ENCODE measurements at regions not wholly inside any gene's neighbourhood (a gene's known extent, or its start where the extent isn't known, plus 50 kb on each side); places are given as distances from the start of the nearest gene placed in this dataset.
A peak's percentile ranks its signal among the peaks of the same experiment; 100 is the strongest.
"Not testable (repeated sequence)": the region's sequence is repeated elsewhere in the genome, so short reads cannot be mapped to it uniquely, and the experiment has no call there.

- TF ChIP-seq CTCF (IDR thresholded peaks at IDR 0.05; ENCODE audit: partially characterized antibody, unreplicated experiment): peak; percentile 73
- DNase-seq: peak; percentile 64
- Mint-ChIP-seq H3K4me1 (ENCODE audit: low read depth, unreplicated experiment) (no peaks in the 10 kb centered on the region), H3K36me3 (ENCODE audit: unreplicated experiment) (no peaks in the 10 kb centered on the region), H3K9me3 (ENCODE audit: unreplicated experiment) (no peaks in the 10 kb centered on the region), H3K4me3 (ENCODE audit: unreplicated experiment) (no peak overlapping the region), H3K27ac (ENCODE audit: unreplicated experiment) (no peak overlapping the region), H3K27me3 (ENCODE audit: unreplicated experiment) (no peaks in the 10 kb centered on the region)
Measured at GRCh38 chr2:113370478-113371091, 66.9 kb upstream of the ZNG1B start.

- Mint-ChIP-seq H3K27me3 (ENCODE audit: unreplicated experiment) (no peaks in the 10 kb centered on the region), H3K4me3 (ENCODE audit: unreplicated experiment) (no peak overlapping the region), H3K4me1 (ENCODE audit: low read depth, unreplicated experiment) (no peaks in the 10 kb centered on the region), H3K27ac (ENCODE audit: unreplicated experiment) (no peak overlapping the region), H3K9me3 (ENCODE audit: unreplicated experiment) (no peaks in the 10 kb centered on the region), H3K36me3 (ENCODE audit: unreplicated experiment) (no peaks in the 10 kb centered on the region)
- DNase-seq: no peak
- no peak for TF ChIP-seq CTCF (IDR thresholded peaks at IDR 0.05; ENCODE audit: partially characterized antibody, unreplicated experiment)
Measured at GRCh38 chr2:113370030-113370429, 67.5 kb upstream of the ZNG1B start.

- H3K36me3 Mint-ChIP-seq (ENCODE audit: unreplicated experiment); DNase-seq; H3K4me1 Mint-ChIP-seq (ENCODE audit: low read depth, unreplicated experiment); H3K27ac Mint-ChIP-seq (ENCODE audit: unreplicated experiment); H3K27me3 Mint-ChIP-seq (ENCODE audit: unreplicated experiment); H3K9me3 Mint-ChIP-seq (ENCODE audit: unreplicated experiment); H3K4me3 Mint-ChIP-seq (ENCODE audit: unreplicated experiment): not testable (repeated sequence)
Measured at GRCh38 chr2:113368581-113368980, 68.9 kb upstream of the ZNG1B start.

- H3K4me1 Mint-ChIP-seq (ENCODE audit: low read depth, unreplicated experiment); H3K36me3 Mint-ChIP-seq (ENCODE audit: unreplicated experiment); H3K4me3 Mint-ChIP-seq (ENCODE audit: unreplicated experiment); H3K9me3 Mint-ChIP-seq (ENCODE audit: unreplicated experiment); H3K27ac Mint-ChIP-seq (ENCODE audit: unreplicated experiment); H3K27me3 Mint-ChIP-seq (ENCODE audit: unreplicated experiment); DNase-seq: not testable (repeated sequence)
Measured at GRCh38 chr2:113366821-113367220, 70.7 kb upstream of the ZNG1B start.

- H3K4me1 Mint-ChIP-seq (ENCODE audit: low read depth, unreplicated experiment); H3K27ac Mint-ChIP-seq (ENCODE audit: unreplicated experiment); H3K4me3 Mint-ChIP-seq (ENCODE audit: unreplicated experiment); H3K36me3 Mint-ChIP-seq (ENCODE audit: unreplicated experiment); H3K27me3 Mint-ChIP-seq (ENCODE audit: unreplicated experiment); DNase-seq; H3K9me3 Mint-ChIP-seq (ENCODE audit: unreplicated experiment): not testable (repeated sequence)
Measured at GRCh38 chr2:113365791-113366190, 71.7 kb upstream of the ZNG1B start.

- H3K36me3 Mint-ChIP-seq (ENCODE audit: unreplicated experiment); H3K27me3 Mint-ChIP-seq (ENCODE audit: unreplicated experiment); H3K27ac Mint-ChIP-seq (ENCODE audit: unreplicated experiment); DNase-seq; H3K4me1 Mint-ChIP-seq (ENCODE audit: low read depth, unreplicated experiment); H3K4me3 Mint-ChIP-seq (ENCODE audit: unreplicated experiment); H3K9me3 Mint-ChIP-seq (ENCODE audit: unreplicated experiment): not testable (repeated sequence)
Measured at GRCh38 chr2:113365290-113365689, 72.2 kb upstream of the ZNG1B start.

GRCh38 chr2:113361051-113361450 is 76.4 kb upstream of the ZNG1B start:
- no peak overlapping the region for H3K4me3 Mint-ChIP-seq (ENCODE audit: unreplicated experiment)
- no peak for TF ChIP-seq CTCF (IDR thresholded peaks at IDR 0.05; ENCODE audit: partially characterized antibody, unreplicated experiment)
- no peaks in the 10 kb centered on the region for H3K36me3 Mint-ChIP-seq (ENCODE audit: unreplicated experiment)
- no peak for DNase-seq
- H3K27ac Mint-ChIP-seq (ENCODE audit: unreplicated experiment): no peak overlapping the region
- no peaks in the 10 kb centered on the region for H3K9me3 Mint-ChIP-seq (ENCODE audit: unreplicated experiment)
- peaks cover 2% of the 10 kb centered on the region for H3K27me3 Mint-ChIP-seq (ENCODE audit: unreplicated experiment)
- H3K4me1 Mint-ChIP-seq (ENCODE audit: low read depth, unreplicated experiment): no peaks in the 10 kb centered on the region

All from glutamatergic neuron (in vitro differentiated cells).